ENCODE measurements at regions not wholly inside any gene's neighbourhood (a gene's known extent, or its start where the extent isn't known, plus 50 kb on each side); places are given as distances from the start of the nearest gene placed in this dataset.

GRCh38 chr2:81583311-81584108 lies 1279.0 kb upstream of the LRRTM1 start:
- no peak for DNase-seq (ENCODE audit: extremely low read depth, insufficient read length)
- Histone ChIP-seq H3K36me3 (ENCODE audit: control insufficient read depth, insufficient read depth, low read length) (no peaks in the 10 kb centered on the region), H3K4me3 (replicated peaks; ENCODE audit: low read depth, low read length) (no peak overlapping the region), H3K27me3 (replicated peaks; ENCODE audit: control insufficient read depth, insufficient read depth, low read length) (no peaks in the 10 kb centered on the region)
- TF ChIP-seq CTCF (IDR thresholded peaks at IDR 0.05; ENCODE audit: insufficient read depth, low read length, poor library complexity, severe bottlenecking): no peak

GRCh38 chr2:81576713-81577112 lies 1272.2 kb upstream of the LRRTM1 start:
- TF ChIP-seq CTCF (IDR thresholded peaks at IDR 0.05; ENCODE audit: insufficient read depth, low read length, poor library complexity, severe bottlenecking): no peak
- Histone ChIP-seq H3K27me3 (replicated peaks; ENCODE audit: control insufficient read depth, insufficient read depth, low read length) (no peaks in the 10 kb centered on the region), H3K36me3 (ENCODE audit: control insufficient read depth, insufficient read depth, low read length) (no peaks in the 10 kb centered on the region), H3K4me3 (replicated peaks; ENCODE audit: low read depth, low read length) (no peak overlapping the region)
- no peak for DNase-seq (ENCODE audit: extremely low read depth, insufficient read length)

GRCh38 chr2:81551040-81551634 lies 1246.6 kb upstream of the LRRTM1 start:
- DNase-seq (ENCODE audit: extremely low read depth, insufficient read length): no peak
- no peaks in the 10 kb centered on the region for H3K27me3 ChIP-seq (replicated peaks; ENCODE audit: control insufficient read depth, insufficient read depth, low read length)
- TF ChIP-seq CTCF (IDR thresholded peaks at IDR 0.05; ENCODE audit: insufficient read depth, low read length, poor library complexity, severe bottlenecking): no peak
- H3K4me3 ChIP-seq (replicated peaks; ENCODE audit: low read depth, low read length): no peak overlapping the region
- no peaks in the 10 kb centered on the region for H3K36me3 ChIP-seq (ENCODE audit: control insufficient read depth, insufficient read depth, low read length)

GRCh38 chr2:81550277-81550676 lies 1245.7 kb upstream of the LRRTM1 start:
- Histone ChIP-seq H3K27me3 (replicated peaks; ENCODE audit: control insufficient read depth, insufficient read depth, low read length) (no peaks in the 10 kb centered on the region), H3K4me3 (replicated peaks; ENCODE audit: low read depth, low read length) (no peak overlapping the region), H3K36me3 (ENCODE audit: control insufficient read depth, insufficient read depth, low read length) (no peaks in the 10 kb centered on the region)
- DNase-seq (ENCODE audit: extremely low read depth, insufficient read length): no peak
- TF ChIP-seq CTCF (IDR thresholded peaks at IDR 0.05; ENCODE audit: insufficient read depth, low read length, poor library complexity, severe bottlenecking): no peak

- no peak for DNase-seq (ENCODE audit: extremely low read depth, insufficient read length)
- no peak for TF ChIP-seq CTCF (IDR thresholded peaks at IDR 0.05; ENCODE audit: insufficient read depth, low read length, poor library complexity, severe bottlenecking)
- Histone ChIP-seq H3K36me3 (ENCODE audit: control insufficient read depth, insufficient read depth, low read length) (no peaks in the 10 kb centered on the region), H3K27me3 (replicated peaks; ENCODE audit: control insufficient read depth, insufficient read depth, low read length) (no peaks in the 10 kb centered on the region), H3K4me3 (replicated peaks; ENCODE audit: low read depth, low read length) (no peak overlapping the region)
Observed at GRCh38 chr2:81549646-81550045, 1245.1 kb upstream of the LRRTM1 start.
